Stimulated activated CD4-positive, alpha-beta T cell treated with anti-CD3 and anti-CD28 coated beads, Interleukin-12 subunit alpha, Interleukin-12 subunit beta, amount 100 ng/mL, for 48 hours (primary cell): ENCODE measurements at regions not wholly inside any gene's neighbourhood (a gene's known extent, or its start where the extent isn't known, plus 50 kb on each side); places are given as distances from the start of the nearest gene placed in this dataset.
"Not testable (repeated sequence)": the region's sequence is repeated elsewhere in the genome, so short reads cannot be mapped to it uniquely, and the experiment has no call there.

Source experiments
- DNase-seq, 3 donors: peaks; one replicate each; pipeline ENCODE4 v3.0.0-alpha.2; 2020; ENCODE audit warnings: low read depth in 2 of 3, low spot score in 1 of 3

DNA sequence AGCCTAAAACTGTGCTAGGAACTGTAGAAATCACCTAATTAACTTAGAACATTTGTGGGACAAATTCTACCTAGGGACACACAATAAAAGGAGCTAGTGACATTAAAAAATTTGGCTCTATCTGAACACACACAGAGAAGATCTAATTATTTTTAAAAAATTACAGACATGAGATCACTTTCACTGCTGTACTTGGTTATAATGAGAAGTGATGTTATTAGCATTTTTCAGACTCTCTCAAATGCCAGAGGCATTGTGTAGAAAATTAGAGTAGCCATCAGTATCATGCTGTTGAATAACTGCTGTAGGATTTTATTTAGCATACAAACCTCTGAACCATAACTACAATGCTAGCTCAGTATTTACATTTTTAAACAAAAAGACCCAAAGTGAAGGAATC is 109.1 kb upstream of the ANK2 start:
- DNase-seq = no peak

DNA sequence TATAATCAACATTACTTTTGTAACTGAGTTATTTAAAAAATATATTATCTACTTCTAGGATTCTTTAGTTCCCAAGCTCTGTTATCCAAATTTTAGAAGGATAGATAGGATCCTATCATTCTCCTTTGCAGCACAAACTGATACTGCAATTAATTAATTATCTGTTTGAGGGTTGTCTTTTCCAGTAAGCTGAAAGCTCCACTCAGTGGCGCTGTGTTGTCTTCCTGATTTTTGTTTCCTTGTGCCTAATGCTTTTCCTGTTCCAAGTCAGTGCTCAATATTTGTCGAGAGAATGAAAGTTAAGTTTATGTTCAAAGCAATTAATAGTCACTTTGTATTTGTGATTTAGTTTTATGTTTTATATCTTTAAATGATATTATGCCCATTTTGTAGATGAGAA is 107.4 kb upstream of the ANK2 start:
- no peak for DNase-seq

DNA sequence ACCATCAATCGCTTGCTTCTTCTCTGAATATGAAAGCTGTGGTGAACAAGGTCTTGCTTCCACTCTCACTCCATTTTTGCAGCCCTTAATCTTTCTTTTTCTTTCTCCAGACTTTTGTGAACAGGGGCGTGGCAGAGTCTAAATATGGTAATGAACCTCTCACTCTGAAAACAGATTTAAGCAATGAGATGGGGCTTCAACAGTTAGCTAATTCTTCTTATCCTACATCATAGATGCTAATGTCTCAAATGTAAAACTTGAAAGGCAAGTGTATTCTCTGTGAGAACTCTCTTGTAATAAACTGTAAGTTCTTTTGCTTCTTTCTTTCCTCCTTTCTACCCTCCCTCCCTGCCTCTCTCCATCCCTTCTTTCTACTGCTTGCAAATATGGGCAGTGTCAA is 106.5 kb upstream of the ANK2 start:
- DNase-seq = no peak

DNA sequence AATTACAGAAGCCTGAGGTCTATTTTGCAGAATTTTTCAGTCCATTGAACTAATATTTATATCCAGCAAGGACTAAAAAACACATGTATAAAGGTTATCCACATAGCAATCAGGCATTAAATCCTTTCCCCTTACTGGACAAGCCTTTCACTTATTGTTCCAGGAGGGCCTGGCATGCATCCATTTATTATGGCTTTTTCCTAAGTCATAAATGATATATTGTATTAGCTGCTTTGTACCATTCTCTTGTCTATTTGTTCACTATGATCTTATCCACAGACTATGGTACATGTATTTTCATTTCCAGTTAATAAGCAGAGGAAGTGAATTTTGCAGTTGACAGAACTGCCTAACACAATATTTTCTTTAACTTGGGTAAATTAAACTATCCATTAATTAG is 105.4 kb upstream of the ANK2 start:
- DNase-seq = no peak

DNA sequence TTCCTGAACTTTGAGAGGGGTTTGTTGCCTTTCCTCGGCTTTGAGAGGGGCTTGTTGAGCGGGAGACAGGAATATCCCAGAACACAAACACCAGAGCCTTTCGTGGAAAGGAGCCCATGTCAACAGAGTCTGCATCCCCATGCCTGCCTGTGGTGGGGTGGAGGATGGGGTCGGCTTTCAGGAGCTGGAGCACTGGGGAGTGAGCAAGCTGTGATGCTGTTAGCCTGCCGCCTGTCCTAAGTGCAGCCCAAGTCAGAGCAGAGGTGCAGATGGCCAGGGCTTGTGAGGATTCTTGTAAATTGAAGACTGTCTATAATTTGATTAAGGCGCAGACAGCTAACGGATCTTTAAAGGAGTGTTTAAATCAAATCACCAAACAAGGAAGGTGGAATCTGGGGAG is 103.3 kb upstream of the ANK2 start:
- no peak for DNase-seq

DNA sequence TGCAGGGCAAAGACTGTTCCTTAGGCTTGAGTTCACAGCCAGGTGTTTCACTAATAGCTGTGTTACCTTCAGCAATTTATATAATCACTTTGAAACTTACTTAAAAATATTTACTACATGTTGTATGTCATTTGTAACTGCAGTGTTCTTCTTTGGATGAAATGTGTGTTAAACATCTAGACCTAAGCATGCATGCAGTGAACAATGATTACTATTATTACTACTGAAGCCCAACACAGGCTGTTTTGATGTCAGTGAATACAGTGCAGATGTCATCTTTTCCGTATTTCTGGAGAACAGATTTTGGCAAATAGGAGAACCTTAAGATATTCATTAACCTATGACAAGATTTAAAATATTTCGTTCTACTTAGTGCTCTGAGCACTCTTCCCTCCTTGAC is 101.8 kb upstream of the ANK2 start:
- no peak for DNase-seq

DNA sequence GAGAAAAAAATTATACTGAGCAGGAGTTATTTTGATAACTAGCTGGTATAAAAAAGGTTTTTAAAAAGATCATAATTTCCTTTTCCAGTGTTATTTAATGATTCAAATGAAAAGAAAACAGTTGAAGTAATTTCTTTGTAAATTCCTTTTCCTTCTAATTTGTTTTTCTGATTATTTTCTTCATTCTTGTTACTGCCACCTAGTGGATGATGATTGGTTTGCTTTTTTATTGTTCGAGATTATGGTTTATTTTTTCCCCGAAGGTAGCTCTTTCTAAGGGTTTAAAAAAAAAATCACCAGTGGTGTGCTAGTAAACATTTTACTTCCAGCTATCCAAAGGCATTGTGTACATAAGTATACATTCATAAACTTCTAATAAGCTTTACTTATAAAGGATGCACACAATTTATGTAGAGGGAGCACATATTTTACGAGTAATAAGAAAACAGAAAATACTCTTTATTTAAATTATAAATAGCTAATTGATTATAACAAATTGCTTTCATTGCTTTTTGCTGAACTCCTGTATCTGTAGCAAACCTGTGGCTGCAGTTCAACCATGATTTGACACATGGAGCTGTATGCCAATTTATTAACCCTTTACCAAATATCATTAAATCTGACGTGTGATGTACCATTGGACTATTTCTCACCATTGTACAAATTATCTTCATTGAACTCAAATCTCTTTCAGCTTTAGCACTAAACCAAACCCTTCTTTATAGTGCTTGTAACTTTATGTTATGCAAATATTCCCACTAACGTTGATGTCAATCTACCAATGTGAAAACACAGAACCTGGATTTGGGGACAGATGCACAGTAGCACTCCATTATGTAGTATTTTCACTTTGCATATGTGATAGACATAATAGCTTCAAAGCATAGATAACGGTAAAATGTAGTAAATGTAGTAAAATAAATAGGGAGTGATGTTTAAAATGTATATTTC is 97.8 kb upstream of the ANK2 start:
- DNase-seq = no peak

DNA sequence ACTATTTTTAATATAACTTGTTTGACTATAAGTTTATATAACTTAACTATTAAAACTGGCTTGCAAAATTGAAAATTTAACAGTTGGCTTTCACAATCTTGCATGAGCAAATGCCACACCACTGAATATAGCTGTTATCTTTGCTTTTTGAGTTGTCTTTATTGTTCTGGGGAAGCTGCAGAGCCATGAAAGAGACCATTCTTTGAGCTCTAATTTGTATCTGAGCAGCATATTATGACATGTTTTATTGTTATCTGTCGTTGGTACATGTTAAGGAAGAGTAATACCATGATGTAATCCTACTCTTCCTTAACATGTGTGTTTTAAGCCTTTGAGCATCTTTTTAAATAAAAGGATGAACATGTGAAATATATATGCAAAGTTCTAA is 97.1 kb upstream of the ANK2 start:
- DNase-seq = no peak

DNA sequence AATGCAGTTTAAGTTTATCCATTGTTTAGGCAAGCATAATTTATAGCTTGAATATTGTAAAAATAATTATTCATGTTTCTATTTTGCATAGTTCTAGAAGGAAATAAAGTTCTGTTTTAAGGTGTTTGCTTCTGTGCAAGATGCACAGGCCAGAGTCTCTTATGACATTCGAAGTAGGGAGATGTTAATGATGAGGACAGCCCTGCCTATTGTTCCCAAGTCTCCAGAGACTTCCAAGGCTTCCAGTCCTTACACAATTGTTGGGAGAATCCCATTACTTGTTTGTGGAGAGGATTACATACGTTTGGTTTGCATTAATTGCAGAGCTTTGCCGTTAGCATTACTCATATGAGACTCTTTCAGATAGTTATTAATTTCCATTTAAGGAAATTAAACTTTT is 96.2 kb upstream of the ANK2 start:
- DNase-seq = no peak

DNA sequence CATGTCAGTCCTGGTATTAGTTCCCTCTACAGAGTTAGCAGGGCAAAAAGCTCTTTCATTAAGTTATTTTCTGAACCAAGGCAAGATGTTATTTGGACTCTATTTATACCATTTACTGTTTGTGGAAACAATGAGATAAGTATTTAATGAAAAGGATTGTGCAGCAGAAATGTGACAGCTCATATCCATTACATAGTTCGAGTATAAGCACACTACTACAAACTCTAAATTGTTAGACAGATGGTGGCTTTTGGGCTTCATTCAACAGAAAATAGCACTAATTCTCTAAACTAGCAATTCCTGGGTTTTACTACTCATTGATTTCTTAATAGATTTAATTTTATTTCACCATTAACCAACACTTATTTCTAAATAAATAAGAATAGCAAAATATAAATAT is 95.2 kb upstream of the ANK2 start:
- DNase-seq = no peak

DNA sequence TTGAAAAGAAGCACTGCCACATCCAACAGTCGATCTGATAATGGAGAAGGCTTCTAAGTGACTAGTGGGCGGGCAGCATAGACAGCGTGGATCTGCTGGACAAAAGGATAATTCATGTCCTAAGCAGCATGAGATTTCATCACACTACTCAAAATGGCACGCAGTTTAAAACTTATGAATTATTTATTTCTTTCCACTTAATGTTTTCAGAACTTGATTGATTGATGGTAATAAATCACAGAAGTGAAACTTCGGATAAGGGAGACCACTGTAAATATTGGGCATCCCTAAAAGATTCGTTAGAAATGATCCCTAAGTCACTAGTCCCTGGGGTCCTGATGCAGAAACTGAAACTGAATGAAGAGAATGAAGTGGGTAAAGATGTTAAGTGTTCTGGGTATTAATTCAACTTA is 93.0 kb upstream of the ANK2 start:
- DNase-seq = no peak

DNA sequence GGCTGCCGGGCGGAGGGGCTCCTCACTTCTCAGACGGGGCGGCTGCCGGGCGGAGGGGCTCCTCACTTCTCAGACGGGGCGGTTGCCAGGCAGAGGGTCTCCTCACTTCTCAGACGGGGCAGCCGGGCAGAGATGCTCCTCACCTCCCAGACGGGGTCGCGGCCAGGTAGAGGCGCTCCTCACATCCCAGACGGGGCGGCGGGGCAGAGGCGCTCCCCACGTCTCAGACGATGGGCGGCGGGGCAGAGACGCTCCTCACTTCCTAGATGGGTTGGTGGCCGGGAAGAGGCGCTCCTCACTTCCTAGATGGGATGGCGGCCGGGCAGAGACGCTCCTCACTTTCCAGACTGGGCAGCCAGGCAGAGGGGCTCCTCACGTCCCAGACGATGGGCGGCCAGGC is 91.7 kb upstream of the ANK2 start:
- DNase-seq = not testable (repeated sequence)

DNA sequence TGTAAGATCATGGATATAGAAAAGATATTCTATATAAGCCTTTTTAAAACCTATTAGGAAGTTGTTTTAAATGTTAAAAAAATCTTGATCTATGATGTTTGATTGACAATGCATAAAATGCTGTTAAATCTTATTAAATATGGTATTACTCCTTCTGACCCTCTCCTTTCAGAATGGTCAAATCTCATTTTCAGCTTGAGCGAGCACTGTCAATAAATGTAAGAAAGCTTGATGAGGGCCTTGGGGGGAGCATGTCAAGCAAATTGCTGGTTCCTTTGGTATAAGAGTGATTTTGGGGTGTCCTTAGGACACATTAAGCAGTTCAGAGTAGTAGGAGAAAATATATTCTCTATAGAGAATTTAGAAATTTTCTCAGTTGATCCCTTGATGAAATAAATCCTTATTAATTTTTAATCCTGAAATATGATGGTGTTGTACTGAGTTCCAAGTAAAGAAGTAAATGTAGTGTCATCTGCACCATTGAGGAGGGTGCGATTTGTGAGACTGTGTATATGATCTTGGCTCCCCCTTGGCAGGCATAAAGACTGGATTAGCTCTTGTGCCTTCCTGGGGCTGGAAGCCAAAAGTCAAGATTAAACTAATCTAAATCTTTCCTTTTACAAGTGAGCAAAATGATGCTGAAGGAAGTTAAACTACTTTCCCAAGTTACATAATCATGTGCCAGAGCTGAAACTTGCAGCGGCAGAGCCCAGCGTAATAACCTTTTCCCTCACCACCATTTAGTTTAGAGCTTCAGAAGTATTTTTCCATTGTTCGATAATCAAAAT is 82.6 kb upstream of the ANK2 start:
- no peak for DNase-seq

DNA sequence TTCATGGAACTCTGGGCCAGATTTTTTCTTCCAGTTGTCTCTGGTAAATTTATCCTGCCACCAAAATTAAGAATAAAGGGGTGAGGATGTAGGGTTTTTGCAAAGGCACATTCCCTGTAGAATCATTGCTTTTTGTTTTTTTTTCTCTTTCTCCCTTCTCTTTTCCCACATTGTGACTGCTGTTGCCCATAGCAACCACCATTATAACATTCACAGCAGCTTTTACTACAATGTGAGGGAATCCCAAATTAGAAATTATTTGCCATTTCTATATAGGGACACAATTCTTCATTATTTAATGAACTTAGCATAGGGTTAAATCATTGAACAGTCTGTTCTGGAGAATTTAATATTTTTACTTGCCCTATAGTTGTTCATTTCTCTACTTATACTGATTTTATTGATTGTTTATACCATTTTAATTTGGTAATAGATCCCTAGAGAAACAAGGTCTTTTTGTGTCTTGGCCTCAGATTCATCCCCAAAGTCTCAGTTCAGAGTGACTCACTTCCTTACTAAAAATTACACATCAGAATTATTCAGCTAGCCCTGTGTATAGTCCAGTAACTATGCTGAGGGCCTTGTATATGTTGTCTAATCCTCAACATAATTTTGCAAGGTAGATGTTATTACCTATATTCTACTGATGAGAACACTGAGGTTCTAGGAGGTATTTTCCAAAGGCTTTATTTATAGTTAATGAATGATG is 80.8 kb upstream of the ANK2 start:
- no peak for DNase-seq

DNA sequence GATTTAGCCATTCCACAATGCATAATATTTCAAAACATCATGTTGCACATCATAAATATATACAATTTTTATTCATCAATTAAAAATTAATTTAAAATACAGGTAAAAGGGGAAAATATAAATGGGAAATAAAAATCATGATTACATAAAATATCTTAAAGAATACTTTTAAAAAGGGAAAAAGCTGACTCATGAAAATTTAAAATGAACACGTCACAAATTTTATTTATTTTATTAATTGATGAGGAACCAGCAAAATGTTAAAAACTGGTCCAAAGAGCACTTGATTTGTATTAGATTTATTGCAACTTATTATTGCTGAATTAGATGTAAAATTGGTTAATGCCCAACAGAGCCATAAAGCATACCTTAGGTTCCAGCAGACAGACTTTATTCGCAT is 78.5 kb upstream of the ANK2 start:
- no peak for DNase-seq

DNA sequence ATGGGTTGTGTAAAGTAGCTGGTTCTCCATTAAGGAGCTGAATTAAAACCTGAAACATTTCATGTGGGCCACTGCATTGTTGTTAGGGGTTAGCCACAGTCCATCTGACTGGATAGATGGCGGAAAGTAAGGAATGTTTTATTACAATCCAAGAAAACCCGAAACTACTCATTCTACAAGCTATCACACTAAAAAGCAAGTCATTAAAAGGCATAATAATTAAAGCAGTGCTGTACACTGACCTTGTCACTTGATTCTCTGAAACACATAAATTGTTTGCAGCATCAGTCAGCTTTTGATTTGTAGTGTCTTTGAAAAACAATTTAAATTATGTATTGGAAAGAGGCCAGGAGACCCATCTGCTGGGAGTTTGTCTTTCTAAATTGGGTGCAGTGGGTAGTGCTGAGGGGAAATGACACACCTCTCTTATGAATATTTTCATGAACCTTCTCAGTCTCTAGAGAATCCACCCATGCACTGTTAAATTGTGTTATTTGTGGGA is 75.7 kb upstream of the ANK2 start:
- no peak for DNase-seq

DNA sequence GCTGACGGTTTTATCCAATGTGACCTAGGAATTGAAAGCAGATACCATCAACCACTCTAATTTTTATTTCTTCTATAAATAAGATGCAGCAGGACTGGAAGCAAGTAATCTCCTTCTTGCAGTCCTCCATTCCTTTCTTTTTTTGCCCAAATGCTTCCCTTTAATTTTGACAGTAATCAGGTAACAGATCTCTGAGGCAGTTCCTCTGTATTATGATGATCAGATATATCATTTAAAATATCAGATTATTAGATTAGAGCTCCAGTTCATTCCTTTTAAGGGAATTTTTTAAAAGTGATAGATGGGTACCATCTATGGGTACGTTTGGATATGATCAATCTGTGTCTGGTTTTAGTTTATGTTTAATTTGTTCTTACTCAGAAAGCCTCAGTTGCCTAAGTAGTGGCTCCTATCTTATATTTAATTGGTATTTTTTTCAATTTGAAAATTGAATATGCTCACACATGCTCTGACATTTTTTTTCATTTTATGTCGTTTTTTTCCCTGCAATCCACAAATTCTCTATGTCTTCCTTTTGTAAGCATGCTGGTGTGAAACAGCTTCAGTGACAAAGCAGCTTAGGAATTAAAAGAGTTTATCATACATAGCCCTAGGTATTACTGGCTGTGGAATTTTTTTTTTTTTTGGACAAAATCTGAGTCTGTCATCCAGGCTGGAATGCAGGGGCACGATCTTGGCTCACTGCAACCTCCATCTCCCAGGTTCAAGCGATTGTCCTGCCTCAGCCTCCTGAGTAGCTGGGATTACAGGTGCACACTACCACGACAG is 73.7 kb upstream of the ANK2 start:
- no peak for DNase-seq

DNA sequence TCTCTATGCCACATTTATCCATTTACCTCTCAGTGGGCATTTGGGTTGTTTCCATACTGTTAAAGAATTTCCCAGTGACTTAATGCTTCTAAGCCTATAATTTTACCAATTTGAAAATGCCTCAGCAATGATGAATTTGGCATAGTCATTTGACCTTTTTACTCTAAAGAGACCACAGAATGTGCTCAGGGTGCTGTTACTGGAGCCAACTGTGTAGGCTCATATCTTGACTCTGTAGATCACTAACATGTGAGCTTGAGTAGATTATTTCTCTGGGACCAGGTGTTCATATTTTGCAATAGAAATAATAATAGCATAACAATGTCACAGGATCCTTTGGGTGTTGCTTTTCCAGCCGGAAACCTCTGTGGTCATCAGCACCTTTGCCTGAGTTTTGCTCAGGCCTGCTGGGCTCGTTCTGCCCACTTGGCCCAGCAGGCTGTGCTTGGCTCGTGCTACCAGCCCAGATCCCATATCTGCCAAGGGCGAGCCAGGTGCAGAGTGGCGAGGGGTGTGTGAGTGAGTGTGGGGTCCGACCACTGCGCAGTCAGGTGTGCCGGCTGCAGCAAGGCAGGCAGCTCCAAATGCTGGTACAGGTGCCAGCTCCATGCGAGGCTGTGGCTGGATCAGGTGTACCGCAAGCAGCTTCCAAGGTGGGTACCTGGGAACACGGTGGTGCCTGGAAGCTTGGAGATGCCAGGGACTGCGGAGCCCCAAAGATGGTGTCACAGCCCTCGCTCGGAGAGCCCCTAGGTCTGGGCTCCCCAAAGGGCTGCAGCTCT is 70.6 kb upstream of the ANK2 start:
- DNase-seq = no peak

DNA sequence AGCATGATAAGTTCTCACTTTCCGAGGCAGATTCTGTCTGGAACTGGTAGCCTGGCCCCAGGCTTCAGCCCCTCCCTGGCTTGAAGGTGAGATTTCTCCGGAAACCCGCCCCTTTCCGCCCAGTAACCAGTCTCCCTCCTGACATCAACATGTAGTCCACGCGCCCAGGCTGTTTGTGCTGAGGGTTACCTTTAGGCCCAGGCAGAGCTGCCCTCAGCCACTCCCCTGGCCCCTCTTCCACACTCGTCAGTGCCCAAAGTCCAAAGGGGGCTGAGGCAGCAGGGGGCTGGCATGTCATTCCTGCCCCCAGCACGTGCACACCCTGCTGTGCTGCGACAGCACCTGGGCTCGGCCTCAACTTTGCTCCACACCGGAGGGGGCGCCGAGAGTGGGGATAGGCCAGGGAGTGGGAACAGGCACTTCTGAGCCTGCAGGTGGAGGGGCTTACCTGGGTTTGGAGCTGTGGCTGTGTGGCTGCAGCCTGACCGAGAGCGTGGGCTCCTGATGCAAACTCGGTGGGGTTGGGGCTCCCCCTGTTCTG is 69.5 kb upstream of the ANK2 start:
- no peak for DNase-seq

DNA sequence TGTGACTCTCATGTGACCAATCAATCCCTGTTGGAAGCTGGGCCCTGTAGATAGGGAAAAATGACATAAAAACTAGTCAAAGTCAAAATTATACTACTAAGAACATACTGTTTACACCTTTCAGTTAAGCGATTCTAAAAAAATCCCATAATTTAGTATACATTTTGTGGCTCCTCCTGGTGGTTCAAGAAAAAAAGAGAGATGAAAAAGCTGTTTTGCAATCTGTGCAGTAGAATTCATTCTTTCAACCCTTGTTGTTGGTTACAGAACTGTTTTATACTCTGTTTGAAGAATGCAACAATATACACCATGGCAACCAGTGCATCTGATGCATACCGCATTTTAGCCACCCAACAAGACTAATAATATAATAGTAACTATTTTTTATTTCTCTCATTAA is 66.8 kb upstream of the ANK2 start:
- no peak for DNase-seq
